ENCODE measurements at regions not wholly inside any gene's neighbourhood (a gene's known extent, or its start where the extent isn't known, plus 50 kb on each side); places are given as distances from the start of the nearest gene placed in this dataset.

- DNase-seq (ENCODE audit: low read depth in 2 of 2): no peak
Measured at GRCh38 chr5:68798877-68799843, 294.7 kb upstream of the SLC30A5 start.

DNA sequence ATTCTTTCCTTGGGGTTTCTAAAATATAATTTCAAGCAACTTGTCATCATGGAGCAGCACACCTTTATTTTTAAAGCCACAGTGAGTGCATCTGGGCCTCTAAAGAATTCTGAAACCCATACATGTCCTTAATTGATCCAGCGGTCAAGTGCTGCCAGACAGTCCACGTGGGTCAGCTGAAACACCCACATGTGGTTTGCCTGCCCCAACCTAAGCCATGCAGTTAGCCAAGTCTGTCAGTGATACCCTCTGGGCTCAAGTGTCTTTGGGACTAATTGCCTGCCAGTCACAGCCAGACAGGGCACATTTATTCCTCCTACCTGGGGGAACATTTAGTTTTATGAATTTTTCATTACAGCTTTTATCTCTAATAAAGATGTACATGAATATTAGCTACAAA is 291.4 kb upstream of the SLC30A5 start:
- DNase-seq (ENCODE audit: low read depth in 2 of 2): no peak

- no peak for DNase-seq (ENCODE audit: low read depth in 2 of 2)
Measured at GRCh38 chr5:68803881-68804319, 289.9 kb upstream of the SLC30A5 start.

DNA sequence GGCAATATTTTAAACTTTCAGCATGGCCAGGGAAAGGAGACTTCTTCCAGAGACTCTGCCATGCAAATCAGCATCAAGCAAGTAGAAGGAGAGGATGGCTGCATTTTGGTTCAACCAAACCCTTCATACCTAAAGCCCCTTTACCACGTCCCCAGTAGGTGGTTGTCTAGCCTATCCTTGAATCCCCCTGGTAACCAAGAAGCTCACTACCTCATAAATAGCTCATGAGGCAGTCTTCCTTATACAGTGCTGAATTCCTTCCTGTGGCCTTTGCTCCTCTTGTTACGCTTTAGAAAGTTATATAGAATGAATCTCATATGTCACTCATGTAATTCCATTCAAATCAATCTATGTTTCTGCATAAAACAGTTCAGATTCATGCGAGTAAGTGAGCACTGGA is 289.5 kb upstream of the SLC30A5 start:
- DNase-seq (ENCODE audit: low read depth in 2 of 2): no peak

DNA sequence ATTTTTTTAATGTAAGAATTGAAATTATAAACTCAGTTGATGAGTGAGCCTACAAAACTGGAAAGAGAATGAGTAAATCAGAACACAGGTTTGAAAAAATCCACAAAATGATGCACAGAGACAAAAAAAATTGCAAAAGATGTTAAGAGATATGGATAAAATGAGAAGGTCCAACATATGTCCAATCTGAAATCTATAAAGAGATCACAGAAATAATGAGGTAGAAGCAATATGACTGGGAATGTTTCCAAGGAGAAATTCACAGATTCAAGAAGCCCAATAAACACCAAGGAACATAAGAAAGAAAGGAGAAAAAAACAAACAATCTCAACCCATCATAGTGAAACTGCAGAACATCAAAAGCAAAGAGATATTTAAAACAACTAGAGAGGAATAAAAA is 288.4 kb upstream of the SLC30A5 start:
- DNase-seq (ENCODE audit: low read depth in 2 of 2): no peak

DNA sequence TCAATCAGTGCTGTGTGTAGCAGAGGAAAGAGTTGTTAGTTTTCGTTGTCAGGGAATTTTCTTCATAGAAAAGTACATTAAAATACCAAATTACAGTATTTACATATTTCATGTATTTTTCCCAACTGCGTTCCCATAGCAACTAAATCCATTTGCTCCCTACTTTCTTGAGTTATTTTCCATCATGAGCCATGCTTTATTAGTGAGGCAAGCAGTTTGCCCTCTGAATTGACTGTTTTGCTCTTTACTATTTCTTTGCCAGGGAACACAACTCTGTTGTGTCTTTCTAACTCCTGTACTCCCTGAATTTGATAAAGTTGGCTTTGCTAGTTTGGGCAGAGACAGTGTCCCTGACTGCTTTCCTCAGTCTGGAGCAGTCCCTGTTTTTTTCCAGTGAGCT is 276.2 kb upstream of the SLC30A5 start:
- DNase-seq (ENCODE audit: low read depth in 2 of 2): no peak

DNA sequence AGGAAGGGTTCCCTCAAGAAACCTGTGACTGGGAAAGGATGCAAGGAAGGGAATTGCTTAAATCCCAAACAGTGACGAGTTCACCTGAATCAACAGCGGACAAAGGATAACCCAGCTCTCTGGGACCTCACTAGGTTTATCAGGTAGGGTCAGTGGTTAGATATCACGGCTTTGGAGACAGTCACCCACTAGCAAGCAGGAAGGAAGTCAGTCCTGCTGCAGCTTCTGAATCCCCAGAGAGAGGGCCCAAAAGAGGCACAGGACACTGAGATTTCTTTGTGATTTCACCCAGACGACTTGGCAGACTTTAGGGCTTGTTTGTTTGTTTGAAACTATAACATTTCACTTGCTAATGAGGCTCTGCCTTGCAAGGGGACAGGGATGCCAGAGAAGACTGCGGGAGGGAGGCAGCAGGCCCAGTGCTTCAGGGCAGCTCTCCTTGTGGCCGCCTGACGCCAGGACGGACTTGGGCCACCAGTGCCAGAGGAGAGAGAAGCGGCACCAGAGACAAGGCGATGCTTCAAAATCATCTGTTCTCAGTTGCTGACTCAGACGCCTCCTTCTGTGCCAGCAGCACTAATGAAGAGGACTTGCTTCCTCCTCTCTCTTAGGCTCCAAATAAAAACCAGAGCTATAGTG is 275.6 kb upstream of the SLC30A5 start:
- DNase-seq (ENCODE audit: low read depth in 2 of 2): no peak

DNA sequence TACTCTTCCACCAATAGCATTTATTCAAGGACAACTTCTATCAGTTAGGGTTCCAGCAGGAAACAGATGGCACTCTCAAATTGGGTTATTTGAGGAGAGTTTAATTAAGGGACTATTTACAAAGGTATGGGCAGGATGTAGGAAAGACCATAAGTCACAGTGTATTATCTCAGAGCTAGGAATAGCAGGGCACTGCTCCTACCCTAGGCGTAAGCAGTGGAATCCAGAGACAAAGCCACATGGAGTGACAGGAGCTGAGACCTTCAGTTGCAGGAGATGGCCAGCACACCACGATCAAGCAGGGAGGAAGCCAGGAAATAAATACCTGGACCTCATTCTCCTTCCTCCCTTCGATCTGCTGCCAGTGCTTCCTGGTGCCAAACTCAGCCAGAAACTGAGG is 274.9 kb upstream of the SLC30A5 start:
- DNase-seq (ENCODE audit: low read depth in 2 of 2): no peak

GRCh38 chr5:68821056-68821455 is 272.8 kb upstream of the SLC30A5 start:
- no peak for DNase-seq (ENCODE audit: low read depth in 2 of 2)

DNA sequence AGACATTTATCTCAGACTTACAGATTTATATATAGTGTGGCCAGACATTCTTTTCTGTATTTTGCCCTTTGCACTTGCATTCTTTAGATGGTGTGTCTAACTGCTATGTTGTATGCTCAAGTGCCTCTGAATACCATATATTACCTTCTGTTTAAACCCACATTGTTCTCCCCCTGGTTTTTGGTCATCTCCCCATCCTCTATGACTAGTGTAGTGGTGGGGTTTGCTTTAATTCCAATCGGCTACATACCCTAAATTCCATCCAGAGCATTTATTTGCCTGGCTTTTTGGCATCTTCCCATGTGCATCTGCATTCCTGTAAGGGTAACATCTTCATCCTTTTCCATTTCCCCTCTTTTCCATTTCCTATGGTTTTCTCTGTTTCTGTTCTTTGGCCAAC is 271.0 kb upstream of the SLC30A5 start:
- DNase-seq (ENCODE audit: low read depth in 2 of 2): no peak

DNA sequence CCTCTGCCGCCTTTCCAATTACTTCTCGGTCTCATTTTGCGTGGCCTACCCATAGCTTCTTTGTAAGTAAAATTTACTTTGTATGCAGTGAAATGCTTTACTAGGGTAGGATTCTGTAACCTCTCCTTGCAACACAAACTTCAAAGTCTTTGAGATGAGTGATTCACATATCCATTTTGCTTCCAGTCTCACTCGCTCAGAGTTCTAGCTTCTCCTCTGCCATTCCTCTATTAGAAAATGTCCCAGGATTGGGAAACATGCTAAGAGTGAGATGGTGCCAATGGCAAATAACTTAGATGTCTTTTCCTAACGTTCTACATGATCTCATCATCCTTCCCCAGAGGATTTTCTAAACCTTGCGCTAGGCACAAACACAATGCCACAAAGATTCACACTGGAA is 270.5 kb upstream of the SLC30A5 start:
- DNase-seq (ENCODE audit: low read depth in 2 of 2): no peak

DNA sequence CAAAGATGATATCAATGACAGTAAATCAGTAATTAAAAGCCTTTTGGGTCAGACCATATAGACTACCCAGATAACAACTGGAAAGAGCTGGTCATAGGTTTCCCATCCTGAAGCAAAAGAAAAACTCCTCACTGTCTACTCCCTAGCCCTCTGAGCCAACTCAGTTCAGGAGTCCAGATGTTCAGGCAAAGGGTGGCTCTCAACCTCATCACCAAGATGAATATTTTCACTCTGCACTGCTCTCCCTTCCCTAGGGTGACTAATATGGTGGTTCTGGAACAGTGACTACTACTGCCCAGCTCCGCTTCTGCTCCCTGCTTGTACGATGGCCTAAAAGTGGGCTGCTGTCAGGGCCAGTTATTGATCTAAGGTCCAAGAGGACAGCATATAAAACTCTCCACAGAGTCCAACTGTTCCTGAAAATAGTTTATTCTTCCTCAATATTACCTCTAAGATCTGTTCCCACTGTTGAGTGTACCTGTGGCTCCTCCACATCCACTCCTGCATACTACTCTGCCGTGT is 263.4 kb upstream of the SLC30A5 start:
- no peak for DNase-seq (ENCODE audit: low read depth in 2 of 2)

DNA sequence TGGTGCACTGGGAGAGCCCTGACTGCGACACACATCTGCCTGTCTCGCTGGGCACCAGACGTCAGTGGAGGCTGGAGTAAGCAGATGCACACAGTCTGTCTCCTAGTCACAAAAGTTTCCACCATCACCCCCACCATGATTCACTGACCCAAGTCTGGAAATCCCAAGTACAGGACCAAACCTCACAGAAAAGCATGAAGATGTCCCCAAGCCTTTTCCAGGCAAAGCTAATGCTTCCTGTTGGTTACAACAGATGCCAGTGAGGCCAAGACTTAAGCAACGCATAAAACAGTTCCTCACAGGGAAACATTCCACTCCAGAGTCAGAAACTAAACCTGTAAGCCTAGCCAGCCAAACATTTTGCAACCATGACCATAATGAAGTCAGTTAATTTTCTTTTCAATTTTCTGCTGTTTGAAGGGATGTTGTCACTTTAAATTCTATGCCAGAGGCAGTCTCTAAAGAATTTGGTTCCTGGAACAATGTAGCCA is 259.3 kb upstream of the SLC30A5 start:
- no peak for DNase-seq (ENCODE audit: low read depth in 2 of 2)

GRCh38 chr5:68838157-68838718 is 255.6 kb upstream of the SLC30A5 start:
- DNase-seq (ENCODE audit: low read depth in 2 of 2): no peak

GRCh38 chr5:68839019-68839552 is 254.7 kb upstream of the SLC30A5 start:
- no peak for DNase-seq (ENCODE audit: low read depth in 2 of 2)

- no peak for DNase-seq (ENCODE audit: low read depth in 2 of 2)
Measured at GRCh38 chr5:68843624-68844364, 250.0 kb upstream of the SLC30A5 start.

DNA sequence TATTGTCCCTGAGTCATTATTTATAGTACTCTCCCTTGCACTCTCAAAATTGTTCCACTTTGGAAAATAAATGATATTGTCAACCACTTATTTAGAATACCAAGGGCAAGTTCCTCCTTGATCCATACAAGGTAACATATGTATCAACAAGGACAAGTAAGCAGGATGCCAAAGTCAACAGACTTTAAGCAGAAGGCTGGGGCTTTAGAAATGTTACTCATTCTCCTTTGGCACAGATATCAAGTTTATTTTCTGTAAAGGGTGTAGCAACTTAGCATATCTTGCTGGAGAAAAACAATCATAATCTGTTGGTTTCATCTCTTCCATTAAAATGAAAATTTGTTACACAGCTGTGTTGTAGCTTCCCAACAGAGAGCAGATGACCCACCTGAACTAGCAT is 248.7 kb upstream of the SLC30A5 start:
- DNase-seq (ENCODE audit: low read depth in 2 of 2): no peak

DNA sequence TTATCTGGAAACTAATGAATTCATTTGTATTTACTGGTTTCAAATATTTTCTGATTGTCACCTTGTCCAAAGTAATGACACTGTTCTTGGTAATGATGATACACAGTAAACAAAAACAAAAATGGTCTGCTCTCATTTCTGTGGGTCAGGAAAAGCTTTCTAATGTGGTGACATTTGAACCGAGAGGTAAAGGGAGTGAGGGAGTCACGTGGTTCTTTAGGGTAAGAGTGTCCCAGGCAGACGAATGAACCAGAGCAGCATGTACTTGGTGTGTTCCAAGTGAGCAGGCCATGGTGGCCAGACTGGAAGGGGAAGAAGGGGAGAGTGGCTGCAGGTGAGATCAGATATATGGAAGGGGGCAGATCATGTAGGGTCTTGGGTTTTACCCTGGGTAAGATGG is 247.0 kb upstream of the SLC30A5 start:
- DNase-seq (ENCODE audit: low read depth in 2 of 2): no peak

DNA sequence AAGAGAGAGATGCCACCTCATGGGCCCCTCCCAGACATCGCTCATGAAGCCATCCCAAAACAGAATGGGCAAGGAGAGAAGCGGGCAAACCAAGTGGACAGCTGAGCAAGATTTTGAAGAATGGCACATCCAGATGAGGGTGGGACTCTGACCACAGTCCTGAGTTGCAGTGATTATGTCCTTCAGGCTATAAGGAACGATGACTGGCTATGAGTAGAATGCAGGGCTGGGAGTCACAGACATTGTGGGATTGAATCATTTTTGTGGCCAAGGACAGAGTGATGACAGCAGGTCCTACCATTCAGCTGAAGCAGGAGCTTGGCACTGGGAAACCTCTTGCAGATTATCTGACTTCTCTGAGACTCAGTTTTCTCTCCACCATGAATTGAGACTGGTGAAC is 245.7 kb upstream of the SLC30A5 start:
- no peak for DNase-seq (ENCODE audit: low read depth in 2 of 2)

DNA sequence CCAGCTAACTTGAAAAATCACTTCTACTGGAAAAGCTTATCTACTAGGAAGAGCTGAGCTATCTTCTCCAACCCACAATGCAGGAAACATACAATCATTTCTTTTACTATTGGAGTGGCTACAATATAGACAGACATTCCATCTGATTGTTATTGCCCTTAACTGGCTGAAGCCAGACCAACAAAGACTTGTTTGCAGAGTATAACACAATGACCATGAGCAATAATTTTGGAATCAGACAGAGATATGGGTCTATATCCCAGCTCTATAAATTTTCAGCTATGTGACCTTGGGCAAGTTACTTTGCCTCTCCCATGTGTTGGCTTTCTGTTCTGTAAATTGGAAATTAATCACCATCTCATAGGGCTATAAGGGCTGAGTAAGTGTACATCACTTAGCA is 244.7 kb upstream of the SLC30A5 start:
- no peak for DNase-seq (ENCODE audit: low read depth in 2 of 2)

DNA sequence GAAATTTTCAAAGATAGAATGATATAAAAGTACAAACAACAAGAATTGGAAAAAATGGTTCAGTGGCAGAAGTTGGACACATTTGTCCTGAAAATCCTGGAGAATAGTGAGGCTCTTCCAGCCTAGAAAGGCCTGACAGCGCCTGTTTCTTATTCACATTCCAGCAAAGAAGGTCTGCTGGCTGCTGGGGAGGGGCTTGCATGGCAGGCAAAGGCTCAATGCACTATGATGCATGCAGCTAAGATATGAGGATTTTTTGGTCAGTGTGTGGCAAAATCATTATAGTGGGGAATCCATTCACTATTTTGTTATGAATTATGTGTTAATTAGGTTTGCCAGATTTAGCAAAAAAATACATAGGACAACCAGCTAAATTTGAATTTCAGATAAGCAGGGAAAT is 243.9 kb upstream of the SLC30A5 start:
- DNase-seq (ENCODE audit: low read depth in 2 of 2): no peak

DNA sequence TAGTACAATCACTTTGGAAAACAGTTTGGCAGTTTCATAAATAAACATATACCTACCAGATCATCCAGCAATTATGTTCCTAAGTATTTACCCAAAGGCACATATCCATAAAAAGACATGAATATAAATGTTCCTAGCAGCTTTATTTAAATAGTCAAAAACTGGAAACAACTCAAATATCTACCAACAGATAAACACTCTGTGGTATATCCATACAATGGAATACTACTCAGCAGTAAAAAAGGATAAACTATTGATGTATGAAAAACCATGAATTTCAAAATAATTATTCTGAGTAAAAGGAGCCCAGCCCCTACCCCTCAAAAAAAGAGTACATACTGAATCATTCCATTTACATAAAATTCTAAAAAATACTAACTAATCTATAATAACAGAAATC is 232.7 kb upstream of the SLC30A5 start:
- DNase-seq (ENCODE audit: low read depth in 2 of 2): no peak

Measured in stimulated activated CD4-positive, alpha-beta T cell treated with anti-CD3 and anti-CD28 coated beads, Interleukin-4, amount 100 ng/mL, for 48 hours (primary cell).